Neural cell (in vitro differentiated cells): ENCODE measurements at regions not wholly inside any gene's neighbourhood (a gene's known extent, or its start where the extent isn't known, plus 50 kb on each side); places are given as distances from the start of the nearest gene placed in this dataset.

ENCODE experiments used
- H2AFZ ChIP-seq: fragments of 200-600, 300-800 bp; sonication (generic), shearing (Covaris generic); 2 replicates; pipeline ENCODE4 v1.6.0; 2014; ENCODE audit warnings: low read depth, mild to moderate bottlenecking, antibody characterized with exemption, low read length, moderate library complexity
- H3F3A ChIP-seq: fragments of 200-600 bp; shearing (Covaris generic); 2 replicates; pipeline ENCODE4 v1.6.1; 2016; ENCODE audit warnings: mild to moderate bottlenecking, moderate library complexity, mixed read lengths, antibody characterized with exemption, low read length; ENCODE audit not compliant: insufficient read depth, poor library complexity, severe bottlenecking
- H3K27ac ChIP-seq: fragments of 200-600, 300-800 bp; sonication (generic), shearing (Covaris generic); 2 replicates; pipeline ENCODE4 v1.5.1; 2014; ENCODE audit warnings: mild to moderate bottlenecking, low read length, moderate library complexity
- H3K27me3 ChIP-seq: fragments of 300-800, 200-600 bp; sonication (generic), shearing (Covaris generic); 2 replicates; pipeline ENCODE4 v1.6.0; 2014; ENCODE audit warnings: mild to moderate bottlenecking, low read depth, low read length, moderate library complexity; ENCODE audit not compliant: insufficient read depth
- H3K36me3 ChIP-seq: fragments of 300-800, 200-600 bp; sonication (generic), shearing (Covaris generic); 2 replicates; pipeline ENCODE4 v1.5.1; 2014; ENCODE audit warnings: mild to moderate bottlenecking, antibody characterized with exemption, low read length, moderate library complexity; ENCODE audit not compliant: insufficient read depth
- H3K4me2 ChIP-seq: fragments of 300-800, 200-600 bp; sonication (generic), shearing (Covaris generic); 2 replicates; pipeline ENCODE4 v1.6.0; 2014; ENCODE audit warnings: mild to moderate bottlenecking, low read length
- H3K4me3 ChIP-seq: fragments of 300-800, 200-600 bp; sonication (generic), shearing (Covaris generic); 2 replicates; pipeline ENCODE4 v1.5.1; 2014; ENCODE audit warnings: mild to moderate bottlenecking, low read length, moderate library complexity
- H3K79me2 ChIP-seq: fragments of 200-600 bp; shearing (Covaris generic); replicated peaks from 2 replicates; pipeline ENCODE4 v1.6.0; 2014; ENCODE audit warnings: mild to moderate bottlenecking, low read length, moderate library complexity; ENCODE audit not compliant: insufficient read depth
- H3K9ac ChIP-seq: fragments of 300-800, 200-600 bp; sonication (generic), shearing (Covaris generic); 2 replicates; pipeline ENCODE4 v1.6.1; 2016; ENCODE audit warnings: mild to moderate bottlenecking, low read length, mixed read lengths
- H3K9me2 ChIP-seq: fragments of 200-600 bp; shearing (Covaris generic); 2 replicates; pipeline ENCODE4 v1.6.1; 2016; ENCODE audit warnings: mild to moderate bottlenecking, low read length, mixed read lengths; ENCODE audit not compliant: insufficient read depth
- H3K9me3 ChIP-seq: fragments of 200-600, 300-800 bp; sonication (generic), shearing (Covaris generic); 2 replicates; pipeline ENCODE4 v1.6.1; 2016; ENCODE audit warnings: mild to moderate bottlenecking, mixed run types, low read length, moderate library complexity, mixed read lengths
- H4K20me1 ChIP-seq: fragments of 200-600 bp; shearing (Covaris generic); 2 replicates; pipeline ENCODE4 v1.6.1; 2016; ENCODE audit warnings: mild to moderate bottlenecking, mixed run types; ENCODE audit not compliant: insufficient read depth
- EP300 ChIP-seq: fragments of 450-650 bp; conservative IDR thresholded peaks from 2 replicates; pipeline ENCODE4 v1.6.1; 2014; ENCODE audit warnings: antibody characterized with exemption, mild to moderate bottlenecking, moderate library complexity; ENCODE audit not compliant: poor library complexity, severe bottlenecking
- EZH2 ChIP-seq: fragments of 200-600, 300-800 bp; shearing (Covaris generic), sonication (generic); IDR thresholded peaks from 2 replicates; pipeline ENCODE4 v1.6.1; 2014; ENCODE audit warnings: antibody characterized with exemption, low read length, borderline replicate concordance, mild to moderate bottlenecking; ENCODE audit not compliant: insufficient read depth, poor library complexity, severe bottlenecking
- MXI1 ChIP-seq: fragments of 450-650 bp; conservative IDR thresholded peaks from 2 replicates; pipeline ENCODE4 v1.6.1; 2014; ENCODE audit warnings: antibody characterized with exemption, mild to moderate bottlenecking; ENCODE audit not compliant: poor library complexity, severe bottlenecking
- POLR2AphosphoS5 ChIP-seq: IDR thresholded peaks from 2 replicates; pipeline ENCODE4 v1.6.1; 2012
- RAD21 ChIP-seq: fragments of 450-650 bp; conservative IDR thresholded peaks from 2 replicates; pipeline ENCODE4 v1.6.1; 2014; ENCODE audit warnings: antibody characterized with exemption, mild to moderate bottlenecking, moderate library complexity
- SMC3 ChIP-seq: fragments of 450-650 bp; conservative IDR thresholded peaks from 2 replicates; pipeline ENCODE4 v1.6.1; 2014; ENCODE audit warnings: antibody characterized with exemption, mild to moderate bottlenecking, moderate library complexity; ENCODE audit not compliant: poor library complexity
- TAF1 ChIP-seq: IDR thresholded peaks from 2 replicates; pipeline ENCODE4 v1.6.1; 2012; ENCODE audit warnings: low read depth
- TF ChIP-seq, protein P1 (sequence below): IDR thresholded peaks from 2 replicates; pipeline ENCODE4 v1.6.1; 2012; ENCODE audit warnings: borderline replicate concordance
- TF ChIP-seq, protein P2 (sequence below): fragments of 450-650 bp; IDR thresholded peaks from 2 replicates; pipeline ENCODE4 v1.5.1; 2014; ENCODE audit warnings: antibody characterized with exemption, mild to moderate bottlenecking, moderate library complexity; ENCODE audit not compliant: poor library complexity, severe bottlenecking

DNA sequence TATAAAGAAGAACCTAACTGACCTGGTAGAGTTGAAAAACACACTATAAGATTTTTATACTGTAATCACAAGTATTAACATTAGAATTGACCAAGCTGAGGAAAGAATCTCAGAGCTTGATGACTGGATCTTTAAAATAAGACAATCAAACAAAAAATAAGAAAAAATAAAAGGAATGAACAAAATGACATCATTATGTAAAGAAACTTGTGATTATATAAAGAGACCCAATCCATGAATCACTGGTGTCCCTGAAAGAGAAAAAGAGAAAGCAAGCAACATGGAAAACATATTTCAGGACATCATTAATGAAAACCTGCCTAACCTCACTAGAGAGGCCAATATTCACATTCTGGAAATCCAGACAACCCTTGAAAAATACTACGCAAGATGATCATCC is 822.5 kb upstream of the SLITRK5 start:
- TF ChIP-seq RAD21 (no peak), MXI1 (no peak), EZH2 (no peak), EP300 (no peak), SMC3 (no peak), TAF1 (no peak), POLR2AphosphoS5 (no peak)
- TF ChIP-seq, protein P1, sequence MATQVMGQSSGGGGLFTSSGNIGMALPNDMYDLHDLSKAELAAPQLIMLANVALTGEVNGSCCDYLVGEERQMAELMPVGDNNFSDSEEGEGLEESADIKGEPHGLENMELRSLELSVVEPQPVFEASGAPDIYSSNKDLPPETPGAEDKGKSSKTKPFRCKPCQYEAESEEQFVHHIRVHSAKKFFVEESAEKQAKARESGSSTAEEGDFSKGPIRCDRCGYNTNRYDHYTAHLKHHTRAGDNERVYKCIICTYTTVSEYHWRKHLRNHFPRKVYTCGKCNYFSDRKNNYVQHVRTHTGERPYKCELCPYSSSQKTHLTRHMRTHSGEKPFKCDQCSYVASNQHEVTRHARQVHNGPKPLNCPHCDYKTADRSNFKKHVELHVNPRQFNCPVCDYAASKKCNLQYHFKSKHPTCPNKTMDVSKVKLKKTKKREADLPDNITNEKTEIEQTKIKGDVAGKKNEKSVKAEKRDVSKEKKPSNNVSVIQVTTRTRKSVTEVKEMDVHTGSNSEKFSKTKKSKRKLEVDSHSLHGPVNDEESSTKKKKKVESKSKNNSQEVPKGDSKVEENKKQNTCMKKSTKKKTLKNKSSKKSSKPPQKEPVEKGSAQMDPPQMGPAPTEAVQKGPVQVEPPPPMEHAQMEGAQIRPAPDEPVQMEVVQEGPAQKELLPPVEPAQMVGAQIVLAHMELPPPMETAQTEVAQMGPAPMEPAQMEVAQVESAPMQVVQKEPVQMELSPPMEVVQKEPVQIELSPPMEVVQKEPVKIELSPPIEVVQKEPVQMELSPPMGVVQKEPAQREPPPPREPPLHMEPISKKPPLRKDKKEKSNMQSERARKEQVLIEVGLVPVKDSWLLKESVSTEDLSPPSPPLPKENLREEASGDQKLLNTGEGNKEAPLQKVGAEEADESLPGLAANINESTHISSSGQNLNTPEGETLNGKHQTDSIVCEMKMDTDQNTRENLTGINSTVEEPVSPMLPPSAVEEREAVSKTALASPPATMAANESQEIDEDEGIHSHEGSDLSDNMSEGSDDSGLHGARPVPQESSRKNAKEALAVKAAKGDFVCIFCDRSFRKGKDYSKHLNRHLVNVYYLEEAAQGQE, result no peak
- TF ChIP-seq, protein P2, sequence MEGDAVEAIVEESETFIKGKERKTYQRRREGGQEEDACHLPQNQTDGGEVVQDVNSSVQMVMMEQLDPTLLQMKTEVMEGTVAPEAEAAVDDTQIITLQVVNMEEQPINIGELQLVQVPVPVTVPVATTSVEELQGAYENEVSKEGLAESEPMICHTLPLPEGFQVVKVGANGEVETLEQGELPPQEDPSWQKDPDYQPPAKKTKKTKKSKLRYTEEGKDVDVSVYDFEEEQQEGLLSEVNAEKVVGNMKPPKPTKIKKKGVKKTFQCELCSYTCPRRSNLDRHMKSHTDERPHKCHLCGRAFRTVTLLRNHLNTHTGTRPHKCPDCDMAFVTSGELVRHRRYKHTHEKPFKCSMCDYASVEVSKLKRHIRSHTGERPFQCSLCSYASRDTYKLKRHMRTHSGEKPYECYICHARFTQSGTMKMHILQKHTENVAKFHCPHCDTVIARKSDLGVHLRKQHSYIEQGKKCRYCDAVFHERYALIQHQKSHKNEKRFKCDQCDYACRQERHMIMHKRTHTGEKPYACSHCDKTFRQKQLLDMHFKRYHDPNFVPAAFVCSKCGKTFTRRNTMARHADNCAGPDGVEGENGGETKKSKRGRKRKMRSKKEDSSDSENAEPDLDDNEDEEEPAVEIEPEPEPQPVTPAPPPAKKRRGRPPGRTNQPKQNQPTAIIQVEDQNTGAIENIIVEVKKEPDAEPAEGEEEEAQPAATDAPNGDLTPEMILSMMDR, result no peak
- no peak overlapping the region for H3K27ac ChIP-seq
- H3K36me3 ChIP-seq, result no peaks in the 10 kb centered on the region

DNA sequence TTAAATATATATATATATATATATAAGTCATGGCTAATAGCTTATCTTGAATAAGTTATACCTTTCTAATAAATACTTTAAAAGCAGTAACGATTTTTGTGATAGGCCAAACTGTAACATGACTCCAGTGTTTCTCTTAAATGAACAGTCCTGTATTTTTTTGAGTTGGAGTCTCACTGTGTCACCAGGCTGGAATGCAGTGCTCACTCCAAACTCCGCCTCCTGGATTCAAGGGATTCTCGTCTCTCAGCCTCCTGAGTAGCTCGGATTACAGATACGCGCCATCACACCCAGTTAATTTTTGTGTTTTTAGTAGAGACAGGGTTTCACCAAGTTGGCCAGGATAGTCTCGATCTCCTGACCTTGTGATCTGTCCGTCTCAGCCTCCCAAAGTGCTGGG is 814.2 kb upstream of the SLITRK5 start:
- Histone ChIP-seq H3K9me3 (no peaks in the 10 kb centered on the region), H3K79me2 (no peaks in the 10 kb centered on the region), H4K20me1 (no peaks in the 10 kb centered on the region), H3K36me3 (no peaks in the 10 kb centered on the region), H3K4me3 (no peak overlapping the region), H3K27ac (no peak overlapping the region), H2AFZ (no peak overlapping the region), H3F3A (no peaks in the 10 kb centered on the region), H3K4me2 (no peak overlapping the region), H3K9me2 (no peaks in the 10 kb centered on the region), H3K27me3 (no peaks in the 10 kb centered on the region), H3K9ac (no peak overlapping the region)
- TF ChIP-seq MXI1, result no peak

More for the DNA sequence above, 822.5 kb upstream of the SLITRK5 start:
- Histone ChIP-seq H3K9me3 (no peaks in the 10 kb centered on the region), H3K79me2 (no peaks in the 10 kb centered on the region), H3K4me3 (no peak overlapping the region), H3K9me2 (no peaks in the 10 kb centered on the region), H3K27me3 (no peaks in the 10 kb centered on the region), H3K9ac (no peak overlapping the region), H2AFZ (no peak overlapping the region), H3F3A (no peaks in the 10 kb centered on the region), H3K4me2 (no peak overlapping the region), H4K20me1 (no peaks in the 10 kb centered on the region)

DNA sequence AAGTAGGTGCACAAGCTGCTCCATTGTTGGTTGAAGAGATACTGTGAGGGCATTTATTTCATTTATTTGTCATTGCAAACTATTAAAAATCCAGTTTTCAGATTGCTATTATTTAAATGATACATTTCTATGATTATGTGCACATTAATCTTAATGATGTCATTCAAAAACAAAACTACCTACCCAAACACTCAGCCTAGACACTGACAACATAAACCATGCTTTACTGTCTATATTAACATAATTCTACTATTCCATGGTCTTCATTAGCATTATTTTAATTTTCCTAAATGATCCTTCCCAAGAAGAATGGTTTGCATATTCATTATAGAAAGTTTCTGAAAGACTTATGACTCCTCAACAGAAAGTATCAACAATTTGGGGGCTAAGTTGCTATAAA is 813.0 kb upstream of the SLITRK5 start:
- TF ChIP-seq, protein P2, result no peak
- TF ChIP-seq, protein P1, result no peak
- TF ChIP-seq RAD21, result no peak
- TF ChIP-seq TAF1, result no peak
- no peak for TF ChIP-seq EP300
- TF ChIP-seq SMC3, result no peak
- no peak for TF ChIP-seq MXI1
- TF ChIP-seq EZH2, result no peak
- TF ChIP-seq POLR2AphosphoS5, result no peak
- Histone ChIP-seq H3K4me3 (no peak overlapping the region), H3K9ac (no peak overlapping the region)

More for the DNA sequence above, 813.0 kb upstream of the SLITRK5 start:
- Histone ChIP-seq H3K36me3 (no peaks in the 10 kb centered on the region), H3K27me3 (no peaks in the 10 kb centered on the region), H3K79me2 (no peaks in the 10 kb centered on the region), H2AFZ (no peak overlapping the region), H3K9me2 (no peaks in the 10 kb centered on the region), H3K4me2 (no peak overlapping the region), H4K20me1 (no peaks in the 10 kb centered on the region), H3K9me3 (no peaks in the 10 kb centered on the region), H3F3A (no peaks in the 10 kb centered on the region), H3K27ac (no peak overlapping the region)
